ENCODE measurements at regions not wholly inside any gene's neighbourhood (a gene's known extent, or its start where the extent isn't known, plus 50 kb on each side); places are given as distances from the start of the nearest gene placed in this dataset.
A peak's percentile ranks its signal among the peaks of the same experiment; 100 is the strongest.

DNA sequence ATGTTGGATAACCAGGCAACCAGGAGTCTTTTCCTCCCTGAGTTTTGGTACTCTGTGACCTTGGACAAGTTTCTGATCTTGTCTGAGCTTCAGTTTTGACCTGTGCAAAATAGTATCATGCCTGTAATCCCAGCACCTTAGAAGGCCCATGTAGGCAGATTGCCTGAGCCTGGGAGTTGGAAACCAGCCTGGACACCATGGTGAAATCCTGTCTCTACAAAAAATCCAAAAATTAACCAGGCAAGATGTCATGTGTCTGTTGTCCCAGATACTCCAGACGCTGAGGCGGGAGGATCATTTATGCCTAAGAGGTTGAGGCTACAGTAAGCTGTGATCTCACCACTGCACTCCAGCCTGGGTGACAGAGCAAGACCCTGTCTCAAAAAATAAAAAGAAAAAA lies 114.8 kb downstream of the IL12A start:
- Histone ChIP-seq H3K27me3 (replicated peaks; ENCODE audit: control insufficient read depth, insufficient read depth, low read length) (no peaks in the 10 kb centered on the region), H3K9me3 (no peaks in the 10 kb centered on the region), H3K4me3 (ENCODE audit: low read depth, low read length) (no peak overlapping the region), H3K4me1 (peaks cover 22% of the 10 kb centered on the region), H3K36me3 (ENCODE audit: control insufficient read depth, insufficient read depth, low read length) (no peaks in the 10 kb centered on the region)
- H3K9me3 Mint-ChIP-seq (ENCODE audit: unreplicated experiment) = no peaks in the 10 kb centered on the region
- ChIA-PET POLR2A (no interaction called here), CTCF (no interaction called here)
- peaks cover 25% of the 10 kb centered on the region for H3K4me1 Mint-ChIP-seq (ENCODE audit: low read depth, unreplicated experiment)
- no peak for DNase-seq
- BruUV-seq (replicated peaks) = no TSS peak
- H3K4me3 Mint-ChIP-seq (ENCODE audit: unreplicated experiment) = no peak overlapping the region
- no peaks in the 10 kb centered on the region for H3K36me3 Mint-ChIP-seq (ENCODE audit: insufficient read depth, unreplicated experiment)
- H3K27ac Mint-ChIP-seq (ENCODE audit: unreplicated experiment) = no peak overlapping the region
- H3K27me3 Mint-ChIP-seq (ENCODE audit: insufficient read depth, unreplicated experiment) = no peaks in the 10 kb centered on the region
- TF ChIP-seq, protein P1, sequence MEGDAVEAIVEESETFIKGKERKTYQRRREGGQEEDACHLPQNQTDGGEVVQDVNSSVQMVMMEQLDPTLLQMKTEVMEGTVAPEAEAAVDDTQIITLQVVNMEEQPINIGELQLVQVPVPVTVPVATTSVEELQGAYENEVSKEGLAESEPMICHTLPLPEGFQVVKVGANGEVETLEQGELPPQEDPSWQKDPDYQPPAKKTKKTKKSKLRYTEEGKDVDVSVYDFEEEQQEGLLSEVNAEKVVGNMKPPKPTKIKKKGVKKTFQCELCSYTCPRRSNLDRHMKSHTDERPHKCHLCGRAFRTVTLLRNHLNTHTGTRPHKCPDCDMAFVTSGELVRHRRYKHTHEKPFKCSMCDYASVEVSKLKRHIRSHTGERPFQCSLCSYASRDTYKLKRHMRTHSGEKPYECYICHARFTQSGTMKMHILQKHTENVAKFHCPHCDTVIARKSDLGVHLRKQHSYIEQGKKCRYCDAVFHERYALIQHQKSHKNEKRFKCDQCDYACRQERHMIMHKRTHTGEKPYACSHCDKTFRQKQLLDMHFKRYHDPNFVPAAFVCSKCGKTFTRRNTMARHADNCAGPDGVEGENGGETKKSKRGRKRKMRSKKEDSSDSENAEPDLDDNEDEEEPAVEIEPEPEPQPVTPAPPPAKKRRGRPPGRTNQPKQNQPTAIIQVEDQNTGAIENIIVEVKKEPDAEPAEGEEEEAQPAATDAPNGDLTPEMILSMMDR (IDR thresholded peaks at IDR 0.05; ENCODE audit: insufficient read depth in 1 of 2, low read depth in 1 of 2, low read length in 1 of 2, severe bottlenecking in 1 of 2, unreplicated experiment in 1 of 2) = no peak
- intact Hi-C loops (cut with micrococcal nuclease; ENCODE audit: unreplicated experiment) = no loop called here

DNA sequence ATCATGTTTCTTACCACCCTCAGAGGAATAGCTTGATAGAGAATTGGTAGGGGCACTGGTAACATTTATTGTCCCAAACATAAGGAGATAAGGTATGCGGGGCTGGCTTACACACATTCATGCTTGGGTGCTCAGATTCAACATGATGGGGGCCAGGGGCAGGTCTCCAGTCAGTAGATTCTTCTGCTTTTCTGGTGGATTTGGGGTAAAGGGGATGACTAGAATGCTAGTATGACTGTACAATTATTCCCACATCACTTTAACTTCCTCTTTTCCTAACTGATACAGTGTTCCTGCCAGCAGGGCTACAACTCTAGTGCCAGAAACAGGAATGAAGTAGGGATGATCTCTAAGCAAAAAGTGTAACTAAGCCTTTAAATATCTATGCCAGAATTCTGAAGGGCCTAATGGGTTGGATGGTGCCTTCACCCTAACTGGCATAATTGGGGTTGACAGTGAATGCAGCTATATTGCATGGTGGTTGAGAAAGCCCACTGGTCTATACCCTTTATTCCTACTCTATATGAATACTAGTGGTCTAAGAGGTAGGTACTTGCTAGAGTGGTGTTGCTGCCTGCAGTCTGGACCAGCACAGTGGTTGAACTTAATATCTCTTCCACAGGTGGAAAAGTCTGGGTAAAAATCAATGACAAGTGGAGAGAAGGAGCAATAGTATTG lies 117.4 kb downstream of the IL12A start:
- BruUV-seq (replicated peaks) = no TSS peak
- no peaks in the 10 kb centered on the region for H3K9me3 ChIP-seq

DNA sequence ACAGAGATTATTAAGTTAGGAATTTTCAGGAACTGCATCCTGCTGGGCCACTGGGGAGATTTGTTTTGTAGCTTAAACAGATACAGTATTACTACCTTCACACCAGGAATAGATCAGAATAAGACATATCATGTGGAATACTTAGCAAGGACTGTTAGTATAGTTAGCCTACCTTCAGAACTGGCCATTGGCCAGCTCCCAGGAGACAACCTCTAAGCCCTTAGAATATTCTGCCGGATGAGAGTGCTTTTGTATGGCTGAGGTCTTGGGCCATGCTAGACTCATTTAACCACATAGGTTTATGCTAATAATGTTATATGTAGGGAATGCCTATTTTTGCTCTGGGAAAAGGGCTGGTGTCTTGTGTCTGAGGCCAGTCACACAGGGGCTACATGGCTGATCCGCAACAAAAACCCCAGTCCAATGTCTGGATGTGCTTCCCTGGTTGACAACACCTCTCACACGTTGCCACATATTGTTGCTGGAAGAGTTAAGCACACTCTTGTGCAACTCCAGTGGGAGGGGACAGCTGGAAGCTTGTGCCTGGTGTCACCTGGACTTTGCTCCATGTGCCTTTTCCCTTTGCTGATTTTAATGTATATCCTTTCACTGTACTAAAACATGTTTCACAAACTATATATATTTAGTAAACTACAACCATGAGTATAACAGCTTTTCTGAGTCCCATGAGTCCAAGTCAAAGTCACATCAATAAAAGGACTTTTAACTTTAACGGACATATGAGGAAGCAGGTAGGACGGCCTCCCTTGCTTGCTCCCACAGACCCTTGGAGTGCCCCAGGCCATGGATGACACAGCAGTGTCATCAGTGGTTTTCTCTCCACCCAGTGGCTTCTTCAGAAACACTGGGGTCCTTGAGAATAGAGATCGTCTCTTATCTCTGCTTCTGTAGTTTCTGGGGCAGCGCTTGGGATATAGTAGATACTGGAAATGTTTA lies 118.0 kb upstream of the C3orf80 start:
- Mint-ChIP-seq H3K9me3 (ENCODE audit: unreplicated experiment) (no peaks in the 10 kb centered on the region), H3K36me3 (ENCODE audit: insufficient read depth, unreplicated experiment) (no peaks in the 10 kb centered on the region), H3K27ac (ENCODE audit: unreplicated experiment) (peak overlapping the region; percentile 90), H3K4me1 (ENCODE audit: low read depth, unreplicated experiment) (peaks cover 20% of the 10 kb centered on the region), H3K4me3 (ENCODE audit: unreplicated experiment) (peak overlapping the region; percentile 28), H3K27me3 (ENCODE audit: insufficient read depth, unreplicated experiment) (no peaks in the 10 kb centered on the region)
- CTCF ChIA-PET = no interaction called here
- POLR2A ChIA-PET = no interaction called here
- Histone ChIP-seq H3K4me3 (ENCODE audit: low read depth, low read length) (no peak overlapping the region), H3K9me3 (no peaks in the 10 kb centered on the region), H3K27me3 (replicated peaks; ENCODE audit: control insufficient read depth, insufficient read depth, low read length) (no peaks in the 10 kb centered on the region), H3K36me3 (ENCODE audit: control insufficient read depth, insufficient read depth, low read length) (no peaks in the 10 kb centered on the region), H3K4me1 (peaks cover 25% of the 10 kb centered on the region)
- TF ChIP-seq, protein P1 (IDR thresholded peaks at IDR 0.05; ENCODE audit: insufficient read depth in 1 of 2, low read depth in 1 of 2, low read length in 1 of 2, severe bottlenecking in 1 of 2, unreplicated experiment in 1 of 2) = no peak
- intact Hi-C loops (cut with micrococcal nuclease; ENCODE audit: unreplicated experiment) = loop anchor here (1.0 kb wide), 1 partner anchor 75 kb away; no protein-coding TSS in a partner anchor
- peak; percentile 78 to 80 for DNase-seq
- no TSS peak for BruUV-seq (replicated peaks)

More for the DNA sequence above, 117.4 kb downstream of the IL12A start:
- Histone ChIP-seq H3K36me3 (ENCODE audit: control insufficient read depth, insufficient read depth, low read length) (no peaks in the 10 kb centered on the region), H3K4me3 (ENCODE audit: low read depth, low read length) (no peak overlapping the region), H3K4me1 (peaks cover 25% of the 10 kb centered on the region), H3K27me3 (replicated peaks; ENCODE audit: control insufficient read depth, insufficient read depth, low read length) (no peaks in the 10 kb centered on the region)
- no peaks in the 10 kb centered on the region for H3K36me3 Mint-ChIP-seq (ENCODE audit: insufficient read depth, unreplicated experiment)
- no peaks in the 10 kb centered on the region for H3K9me3 Mint-ChIP-seq (ENCODE audit: unreplicated experiment)
- peaks cover 20% of the 10 kb centered on the region for H3K4me1 Mint-ChIP-seq (ENCODE audit: low read depth, unreplicated experiment)
- TF ChIP-seq, protein P1 (IDR thresholded peaks at IDR 0.05; ENCODE audit: insufficient read depth in 1 of 2, low read depth in 1 of 2, low read length in 1 of 2, severe bottlenecking in 1 of 2, unreplicated experiment in 1 of 2) = no peak
- H3K27ac Mint-ChIP-seq (ENCODE audit: unreplicated experiment) = peak overlapping the region; percentile 12
- intact Hi-C loops (cut with micrococcal nuclease; ENCODE audit: unreplicated experiment) = no loop called here
- CTCF ChIA-PET = no interaction called here
- no peak for DNase-seq
- POLR2A ChIA-PET = no interaction called here
- no peaks in the 10 kb centered on the region for H3K27me3 Mint-ChIP-seq (ENCODE audit: insufficient read depth, unreplicated experiment)
- H3K4me3 Mint-ChIP-seq (ENCODE audit: unreplicated experiment) = no peak overlapping the region
